Osteoblast (primary cell): ENCODE measurements at regions not wholly inside any gene's neighbourhood (a gene's known extent, or its start where the extent isn't known, plus 50 kb on each side); places are given as distances from the start of the nearest gene placed in this dataset.

Source experiments
- DNase-seq: peaks from one replicate; pipeline ENCODE4 v3.0.0; 2011; ENCODE audit warnings: low spot score, mixed read lengths; ENCODE audit not compliant: insufficient read length; ENCODE audit errors: missing footprints
- H2AFZ ChIP-seq: 2 replicates; pipeline ENCODE4 v1.6.0; 2011; ENCODE audit warnings: mild to moderate bottlenecking, low read length
- H3K27ac ChIP-seq: 2 replicates; pipeline ENCODE4 v1.5.1; 2011; ENCODE audit warnings: mild to moderate bottlenecking, low read depth, low read length, moderate library complexity
- H3K27me3 ChIP-seq: 2 replicates; pipeline ENCODE4 v1.6.0; 2012; ENCODE audit warnings: mild to moderate bottlenecking, control low read depth, inconsistent platforms, low read length, moderate library complexity; ENCODE audit not compliant: insufficient read depth
- H3K36me3 ChIP-seq: 2 replicates; pipeline ENCODE4 v1.5.1; 2011; ENCODE audit warnings: mild to moderate bottlenecking, low read length, control low read depth, moderate library complexity; ENCODE audit not compliant: insufficient read depth
- H3K4me1 ChIP-seq: 2 replicates; pipeline ENCODE4 v1.5.1; 2011; ENCODE audit warnings: mild to moderate bottlenecking, low read length, control low read depth, moderate library complexity; ENCODE audit not compliant: insufficient read depth
- H3K4me2 ChIP-seq: 2 replicates; pipeline ENCODE4 v1.6.0; 2011; ENCODE audit warnings: mild to moderate bottlenecking, low read length; ENCODE audit not compliant: insufficient read depth
- H3K4me3 ChIP-seq: fragments of 200-600 bp; sonication (generic); 3 replicates; pipeline ENCODE4 v1.5.1; 2012; ENCODE audit warnings: mild to moderate bottlenecking, low read length, inconsistent platforms; ENCODE audit not compliant: insufficient read depth
- H3K79me2 ChIP-seq: 2 replicates; pipeline ENCODE4 v1.6.0; 2012; ENCODE audit warnings: mild to moderate bottlenecking, low read length, control low read depth, inconsistent platforms; ENCODE audit not compliant: insufficient read depth
- H3K9me3 ChIP-seq: 2 replicates; pipeline ENCODE4 v1.5.1; 2011; ENCODE audit warnings: low read depth, low read length, control low read depth
- H4K20me1 ChIP-seq: 2 replicates; pipeline ENCODE4 v1.6.0; 2012; ENCODE audit warnings: mild to moderate bottlenecking, low read length, control low read depth; ENCODE audit not compliant: insufficient read depth
- CTCF ChIP-seq: IDR thresholded peaks from 2 replicates; pipeline ENCODE4 v1.5.1; 2011; ENCODE audit warnings: mild to moderate bottlenecking, low read depth, low read length, moderate library complexity; ENCODE audit errors: extremely low read depth

- Histone ChIP-seq H3K36me3 (no peaks in the 10 kb centered on the region), H3K9me3 (no peaks in the 10 kb centered on the region), H3K4me1 (no peaks in the 10 kb centered on the region), H3K27ac (no peak overlapping the region), H3K79me2 (no peaks in the 10 kb centered on the region), H3K27me3 (no peaks in the 10 kb centered on the region), H2AFZ (no peak overlapping the region), H4K20me1 (no peaks in the 10 kb centered on the region), H3K4me2 (no peak overlapping the region), H3K4me3 (no peak overlapping the region)
- no peak for DNase-seq
- TF ChIP-seq CTCF, result no peak
Observed at GRCh38 chr7:94810496-94810895, 96.9 kb upstream of the PPP1R9A start.

DNA sequence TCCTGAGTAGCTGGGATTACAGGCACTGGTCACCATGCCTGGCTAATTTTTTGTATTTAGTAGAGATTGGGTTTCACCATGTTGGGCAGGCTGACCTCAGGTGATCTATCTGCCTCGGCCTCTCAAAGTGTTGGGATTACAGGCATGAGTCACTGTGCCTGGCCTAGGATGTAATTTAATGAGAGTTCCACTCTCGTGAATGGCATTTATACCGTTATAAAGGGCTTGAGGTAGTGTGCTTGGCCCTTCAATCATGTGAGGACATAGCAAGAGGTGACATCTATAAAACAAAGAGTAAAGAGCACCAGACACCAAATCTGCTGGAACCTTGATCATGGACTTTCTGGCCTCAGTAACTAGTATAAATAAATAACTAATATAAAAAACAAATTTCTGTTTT is 93.5 kb upstream of the PPP1R9A start:
- no peaks in the 10 kb centered on the region for H3K36me3 ChIP-seq
- H3K27me3 ChIP-seq, result no peaks in the 10 kb centered on the region
- no peak for DNase-seq
- H3K4me2 ChIP-seq, result no peak overlapping the region
- no peaks in the 10 kb centered on the region for H3K9me3 ChIP-seq
- no peaks in the 10 kb centered on the region for H3K4me1 ChIP-seq
- H3K27ac ChIP-seq, result no peak overlapping the region
- no peak overlapping the region for H2AFZ ChIP-seq
- no peak overlapping the region for H3K4me3 ChIP-seq
- TF ChIP-seq CTCF, result no peak
- H4K20me1 ChIP-seq, result no peaks in the 10 kb centered on the region
- H3K79me2 ChIP-seq, result no peaks in the 10 kb centered on the region

GRCh38 chr7:94823947-94824346 is 83.4 kb upstream of the PPP1R9A start:
- no peak for DNase-seq
- no peak overlapping the region for H3K27ac ChIP-seq
- no peaks in the 10 kb centered on the region for H3K27me3 ChIP-seq
- no peaks in the 10 kb centered on the region for H3K4me1 ChIP-seq
- H2AFZ ChIP-seq, result no peak overlapping the region
- H3K36me3 ChIP-seq, result no peaks in the 10 kb centered on the region
- no peaks in the 10 kb centered on the region for H3K79me2 ChIP-seq
- no peaks in the 10 kb centered on the region for H3K9me3 ChIP-seq
- H4K20me1 ChIP-seq, result no peaks in the 10 kb centered on the region
- H3K4me3 ChIP-seq, result no peak overlapping the region
- no peak overlapping the region for H3K4me2 ChIP-seq
- TF ChIP-seq CTCF, result no peak

GRCh38 chr7:94829987-94830386 is 77.4 kb upstream of the PPP1R9A start:
- no peaks in the 10 kb centered on the region for H4K20me1 ChIP-seq
- H3K79me2 ChIP-seq, result no peaks in the 10 kb centered on the region
- no peak for TF ChIP-seq CTCF
- no peak overlapping the region for H2AFZ ChIP-seq
- H3K4me1 ChIP-seq, result no peaks in the 10 kb centered on the region
- H3K27ac ChIP-seq, result no peak overlapping the region
- no peak overlapping the region for H3K4me3 ChIP-seq
- no peaks in the 10 kb centered on the region for H3K27me3 ChIP-seq
- H3K4me2 ChIP-seq, result no peak overlapping the region
- DNase-seq, result no peak
- H3K36me3 ChIP-seq, result no peaks in the 10 kb centered on the region
- no peaks in the 10 kb centered on the region for H3K9me3 ChIP-seq
